ENCODE measurements at regions not wholly inside any gene's neighbourhood (a gene's known extent, or its start where the extent isn't known, plus 50 kb on each side); places are given as distances from the start of the nearest gene placed in this dataset.

- no peak overlapping the region for H3K4me3 Mint-ChIP-seq
- Histone ChIP-seq H3K36me3 (replicated peaks in 1 of 2; ENCODE audit: control insufficient read depth in 1 of 2, insufficient read depth in 2 of 2, low read length in 2 of 2) (no peaks in the 10 kb centered on the region), H3K27ac (ENCODE audit: low read depth in 1 of 2, low read length in 2 of 2) (no peak overlapping the region), H4K20me1 (ENCODE audit: insufficient read depth, low read length) (no peaks in the 10 kb centered on the region), H3K27me3 (ENCODE audit: control insufficient read depth in 2 of 2, insufficient read depth in 2 of 2, low read length in 2 of 2) (no peaks in the 10 kb centered on the region), H2AFZ (ENCODE audit: insufficient read depth, low read depth, low read length, poor library complexity, severe bottlenecking) (no peak overlapping the region), H3K4me2 (replicated peaks; ENCODE audit: extremely low read depth, low read length, poor library complexity, severe bottlenecking) (no peak overlapping the region), H3K79me2 (ENCODE audit: insufficient read depth, low read length) (no peaks in the 10 kb centered on the region), H3K9ac (ENCODE audit: insufficient read depth, low read length, poor library complexity, severe bottlenecking) (no peak overlapping the region), H3K4me3 (replicated peaks in 1 of 3; ENCODE audit: low read depth in 2 of 3, low read length in 3 of 3) (no peak overlapping the region), H3K4me1 (ENCODE audit: control insufficient read depth in 1 of 2, insufficient read depth in 2 of 2, low read length in 2 of 2) (no peaks in the 10 kb centered on the region), H3K9me3 (replicated peaks in 1 of 2; ENCODE audit: control insufficient read depth in 1 of 2, insufficient read depth in 1 of 2, low read length in 2 of 2) (no peaks in the 10 kb centered on the region)
- DNase-seq: no peak
- no peaks in the 10 kb centered on the region for H3K4me1 Mint-ChIP-seq
- no peak overlapping the region for H3K27ac Mint-ChIP-seq
- intact Hi-C loops (cut with micrococcal nuclease): no loop called here
- peaks cover 0 to 3% (median 0%) of the 10 kb centered on the region in 3 donors for H3K27me3 Mint-ChIP-seq (ENCODE audit: low read depth in 3 of 3)
- TF ChIP-seq CTCF (IDR thresholded peaks at IDR 0.05): no peak
- no CpG with 5 or more reads among the region's 2 CpGs for WGBS (ENCODE audit: insufficient coverage)
- H3K9me3 Mint-ChIP-seq: peaks cover 0 to 1% (median 0%) of the 10 kb centered on the region in 7 donors
- H3K36me3 Mint-ChIP-seq: no peaks in the 10 kb centered on the region
These were observed 146.1 kb upstream of the DPYD start for GRCh38 chr1:98066911-98067310.

- H3K79me2 ChIP-seq (ENCODE audit: insufficient read depth, low read length): no peaks in the 10 kb centered on the region
- H3K27me3 Mint-ChIP-seq (ENCODE audit: low read depth in 3 of 3): peaks cover 0 to 11% (median 0%) of the 10 kb centered on the region in 3 donors
- no peak for DNase-seq
- H3K4me2 ChIP-seq (replicated peaks; ENCODE audit: extremely low read depth, low read length, poor library complexity, severe bottlenecking): no peak overlapping the region
- no peak overlapping the region for H3K27ac Mint-ChIP-seq
- H3K4me3 Mint-ChIP-seq: no peak overlapping the region
- H3K4me3 ChIP-seq (replicated peaks in 1 of 3; ENCODE audit: low read depth in 2 of 3, low read length in 3 of 3): no peak overlapping the region
- peaks cover 2 to 5% of the 10 kb centered on the region in 2 donors for H3K27me3 ChIP-seq (ENCODE audit: control insufficient read depth in 2 of 2, insufficient read depth in 2 of 2, low read length in 2 of 2)
- H2AFZ ChIP-seq (ENCODE audit: insufficient read depth, low read depth, low read length, poor library complexity, severe bottlenecking): no peak overlapping the region
- H4K20me1 ChIP-seq (ENCODE audit: insufficient read depth, low read length): no peaks in the 10 kb centered on the region
- H3K36me3 ChIP-seq (replicated peaks in 1 of 2; ENCODE audit: control insufficient read depth in 1 of 2, insufficient read depth in 2 of 2, low read length in 2 of 2): no peaks in the 10 kb centered on the region
- peaks cover 0 to under 1% of the 10 kb centered on the region in 2 donors for H3K36me3 Mint-ChIP-seq
- no peaks in the 10 kb centered on the region for H3K9me3 Mint-ChIP-seq
- H3K27ac ChIP-seq (ENCODE audit: low read depth in 1 of 2, low read length in 2 of 2): no peak overlapping the region
- WGBS (ENCODE audit: insufficient coverage): 100% methylated on average over 1 of the region's 1 CpG
- H3K9me3 ChIP-seq (replicated peaks in 1 of 2; ENCODE audit: control insufficient read depth in 1 of 2, insufficient read depth in 1 of 2, low read length in 2 of 2): no peaks in the 10 kb centered on the region
- intact Hi-C loops (cut with micrococcal nuclease): no loop called here
- no peak for TF ChIP-seq CTCF (IDR thresholded peaks at IDR 0.05)
- H3K4me1 ChIP-seq (ENCODE audit: control insufficient read depth in 1 of 2, insufficient read depth in 2 of 2, low read length in 2 of 2): peaks cover 6 to 9% of the 10 kb centered on the region in 2 donors
- H3K9ac ChIP-seq (ENCODE audit: insufficient read depth, low read length, poor library complexity, severe bottlenecking): no peak overlapping the region
- H3K4me1 Mint-ChIP-seq: peaks cover 11% of the 10 kb centered on the region
These were observed 138.8 kb upstream of the DPYD start for GRCh38 chr1:98059620-98060019.
